ENCODE measurements at regions not wholly inside any gene's neighbourhood (a gene's known extent, or its start where the extent isn't known, plus 50 kb on each side); places are given as distances from the start of the nearest gene placed in this dataset.

DNA sequence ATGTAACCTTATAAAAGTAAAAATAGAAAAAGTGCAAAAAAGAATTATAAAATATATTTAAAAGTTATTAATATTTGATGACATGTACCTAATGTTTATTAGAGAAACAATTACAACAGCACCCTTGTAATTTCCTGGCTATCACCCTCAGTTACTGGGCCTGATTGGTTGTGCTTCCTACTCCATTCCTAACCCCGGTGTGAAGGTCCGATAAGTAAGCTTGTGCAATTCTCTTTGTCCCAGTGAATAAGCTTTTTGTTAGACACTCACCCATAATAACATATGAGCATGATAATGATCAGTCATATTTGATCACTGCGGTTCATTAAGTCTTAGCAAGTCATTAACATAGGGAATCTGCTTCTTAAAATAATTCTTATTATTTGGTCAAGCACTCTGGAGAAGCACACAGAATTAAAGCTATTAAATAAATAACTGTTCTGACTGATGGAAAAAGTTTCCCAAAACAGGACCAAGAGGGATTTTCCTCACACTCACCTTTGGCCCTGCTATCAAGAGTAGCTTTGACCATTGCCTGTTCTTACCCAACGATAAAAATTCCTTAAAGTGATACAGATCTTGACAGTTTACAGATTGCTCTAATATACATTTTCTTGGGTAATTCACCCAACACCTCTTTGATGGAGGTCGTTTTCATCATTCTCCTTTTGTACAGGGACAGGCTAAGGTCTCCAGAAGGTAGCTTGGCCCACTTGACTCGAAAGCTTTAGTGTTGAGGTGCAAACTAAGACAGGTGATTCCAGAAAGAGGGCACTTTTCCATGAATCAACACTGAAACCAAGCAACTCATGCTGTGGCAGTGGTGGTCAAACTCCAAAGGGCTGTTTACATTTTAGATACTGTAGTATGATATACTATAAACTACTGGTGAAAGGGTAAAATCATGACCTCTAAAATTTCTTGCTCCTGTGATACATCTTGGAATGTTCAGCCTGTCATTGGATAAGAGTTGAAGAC is 543.0 kb upstream of the KCNMB2 start:
- TF ChIP-seq, protein P1, sequence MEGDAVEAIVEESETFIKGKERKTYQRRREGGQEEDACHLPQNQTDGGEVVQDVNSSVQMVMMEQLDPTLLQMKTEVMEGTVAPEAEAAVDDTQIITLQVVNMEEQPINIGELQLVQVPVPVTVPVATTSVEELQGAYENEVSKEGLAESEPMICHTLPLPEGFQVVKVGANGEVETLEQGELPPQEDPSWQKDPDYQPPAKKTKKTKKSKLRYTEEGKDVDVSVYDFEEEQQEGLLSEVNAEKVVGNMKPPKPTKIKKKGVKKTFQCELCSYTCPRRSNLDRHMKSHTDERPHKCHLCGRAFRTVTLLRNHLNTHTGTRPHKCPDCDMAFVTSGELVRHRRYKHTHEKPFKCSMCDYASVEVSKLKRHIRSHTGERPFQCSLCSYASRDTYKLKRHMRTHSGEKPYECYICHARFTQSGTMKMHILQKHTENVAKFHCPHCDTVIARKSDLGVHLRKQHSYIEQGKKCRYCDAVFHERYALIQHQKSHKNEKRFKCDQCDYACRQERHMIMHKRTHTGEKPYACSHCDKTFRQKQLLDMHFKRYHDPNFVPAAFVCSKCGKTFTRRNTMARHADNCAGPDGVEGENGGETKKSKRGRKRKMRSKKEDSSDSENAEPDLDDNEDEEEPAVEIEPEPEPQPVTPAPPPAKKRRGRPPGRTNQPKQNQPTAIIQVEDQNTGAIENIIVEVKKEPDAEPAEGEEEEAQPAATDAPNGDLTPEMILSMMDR (IDR thresholded peaks at IDR 0.05): no peak
- no peak overlapping the region for H3K4me2 ChIP-seq (ENCODE audit: low read length)
- H3K27ac ChIP-seq: no peak overlapping the region
- no peaks in the 10 kb centered on the region for H3K27me3 ChIP-seq (ENCODE audit: control insufficient read depth, insufficient read depth, low read length)
- no peaks in the 10 kb centered on the region for H3K36me3 ChIP-seq (ENCODE audit: control insufficient read depth, insufficient read depth, low read length)
- H3K4me3 ChIP-seq (ENCODE audit: low read depth, low read length): no peak overlapping the region
- no peaks in the 10 kb centered on the region for H3K9me3 ChIP-seq (ENCODE audit: control insufficient read depth, low read length)
- no peaks in the 10 kb centered on the region for H3K4me1 ChIP-seq
- H2AFZ ChIP-seq: peak overlapping the region; percentile 48
- no peaks in the 10 kb centered on the region for H3K79me2 ChIP-seq
- no peak overlapping the region for H3K9ac ChIP-seq

DNA sequence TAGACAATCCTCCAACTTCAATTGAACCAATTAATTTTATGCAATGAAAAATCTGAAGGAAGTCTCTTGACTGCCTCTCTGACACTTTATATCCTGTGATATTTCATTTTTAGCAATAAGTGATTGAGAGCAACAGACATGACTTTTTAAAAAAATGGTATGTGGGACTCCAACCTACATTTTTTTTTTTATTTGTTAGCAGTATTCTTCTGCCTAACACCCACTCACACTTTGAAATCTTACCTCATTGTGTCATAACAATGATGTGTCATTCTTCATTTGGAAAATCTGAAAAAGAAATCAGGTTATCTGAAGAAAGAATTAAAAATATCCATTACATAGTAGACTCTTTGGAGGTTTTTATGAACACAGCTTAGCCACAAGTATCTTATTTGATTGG is 541.3 kb upstream of the KCNMB2 start:
- no peaks in the 10 kb centered on the region for H3K9me3 ChIP-seq (ENCODE audit: control insufficient read depth, low read length)
- H3K4me1 ChIP-seq: no peaks in the 10 kb centered on the region
- TF ChIP-seq, protein P1 (IDR thresholded peaks at IDR 0.05): no peak
- no peak overlapping the region for H2AFZ ChIP-seq
- H3K4me2 ChIP-seq (ENCODE audit: low read length): no peak overlapping the region
- H3K4me3 ChIP-seq (ENCODE audit: low read depth, low read length): no peak overlapping the region
- no peaks in the 10 kb centered on the region for H3K79me2 ChIP-seq
- H3K27me3 ChIP-seq (ENCODE audit: control insufficient read depth, insufficient read depth, low read length): no peaks in the 10 kb centered on the region
- no peak overlapping the region for H3K9ac ChIP-seq
- H3K27ac ChIP-seq: no peak overlapping the region
- H3K36me3 ChIP-seq (ENCODE audit: control insufficient read depth, insufficient read depth, low read length): no peaks in the 10 kb centered on the region

DNA sequence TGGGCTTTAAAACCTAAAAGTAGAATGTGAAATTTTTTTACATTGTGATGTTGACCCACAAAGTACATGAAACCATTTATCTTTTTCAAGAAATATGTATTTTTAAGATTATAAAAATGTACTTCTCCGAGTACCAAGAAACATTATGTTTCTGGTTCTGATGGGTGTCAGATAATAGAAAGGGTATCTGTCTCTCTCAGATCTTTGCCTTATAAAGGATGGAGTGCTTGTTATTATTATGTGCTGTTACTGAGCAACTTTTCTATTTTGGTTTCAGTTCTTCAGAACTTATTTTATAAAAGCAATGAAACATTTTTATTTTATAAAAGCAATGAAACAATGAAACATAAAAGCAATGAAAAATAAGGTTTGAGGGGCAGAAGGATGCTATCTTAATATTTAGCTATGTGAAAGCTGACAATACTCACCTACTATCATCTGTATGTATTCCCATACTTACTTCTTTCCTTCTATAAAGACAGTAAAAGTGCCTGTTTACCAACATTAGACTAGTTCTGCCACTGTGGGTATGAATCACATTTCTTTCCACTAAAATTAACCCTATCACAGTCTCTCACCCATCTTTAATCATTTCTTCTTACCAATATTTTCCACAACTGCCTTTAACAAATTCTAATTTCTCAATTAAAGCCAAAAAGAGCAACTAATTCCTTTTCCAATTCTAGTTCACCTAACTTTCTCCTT is 540.7 kb upstream of the KCNMB2 start:
- H3K4me1 ChIP-seq: no peaks in the 10 kb centered on the region
- no peaks in the 10 kb centered on the region for H3K27me3 ChIP-seq (ENCODE audit: control insufficient read depth, insufficient read depth, low read length)
- H2AFZ ChIP-seq: no peak overlapping the region
- TF ChIP-seq, protein P1 (IDR thresholded peaks at IDR 0.05): no peak
- no peak overlapping the region for H3K4me2 ChIP-seq (ENCODE audit: low read length)
- H3K4me3 ChIP-seq (ENCODE audit: low read depth, low read length): no peak overlapping the region
- no peak overlapping the region for H3K9ac ChIP-seq
- no peaks in the 10 kb centered on the region for H3K79me2 ChIP-seq
- no peaks in the 10 kb centered on the region for H3K9me3 ChIP-seq (ENCODE audit: control insufficient read depth, low read length)
- H3K27ac ChIP-seq: no peak overlapping the region
- H3K36me3 ChIP-seq (ENCODE audit: control insufficient read depth, insufficient read depth, low read length): no peaks in the 10 kb centered on the region

DNA sequence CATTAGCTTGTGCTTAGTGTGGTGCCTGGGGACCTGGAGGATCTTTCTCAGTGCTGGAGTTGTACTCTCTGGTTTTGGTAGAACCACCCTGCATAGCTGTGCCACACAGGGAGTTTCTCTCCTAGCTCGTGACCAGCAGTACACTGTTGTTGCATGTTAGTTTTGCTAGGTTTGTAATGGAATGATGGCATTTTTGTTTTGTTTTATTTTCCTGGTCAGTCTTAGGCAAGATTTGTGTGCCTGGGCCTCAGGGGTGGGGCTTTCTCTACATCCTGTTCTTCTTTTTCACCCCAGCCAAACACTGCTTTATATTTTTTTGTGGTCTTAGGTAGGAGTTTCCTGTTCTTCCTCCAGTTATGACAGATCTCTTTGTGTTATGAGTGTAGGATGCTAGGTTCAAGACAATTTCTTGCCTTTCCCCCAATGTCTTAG is 534.5 kb upstream of the KCNMB2 start:
- H3K27me3 ChIP-seq (ENCODE audit: control insufficient read depth, insufficient read depth, low read length): no peaks in the 10 kb centered on the region

More for the DNA sequence above, 534.5 kb upstream of the KCNMB2 start:
- TF ChIP-seq, protein P1 (IDR thresholded peaks at IDR 0.05): no peak
- Histone ChIP-seq H3K4me1 (no peaks in the 10 kb centered on the region), H3K9me3 (ENCODE audit: control insufficient read depth, low read length) (no peaks in the 10 kb centered on the region), H3K36me3 (ENCODE audit: control insufficient read depth, insufficient read depth, low read length) (no peaks in the 10 kb centered on the region), H3K9ac (no peak overlapping the region), H3K4me3 (ENCODE audit: low read depth, low read length) (no peak overlapping the region), H3K4me2 (ENCODE audit: low read length) (no peak overlapping the region), H3K79me2 (no peaks in the 10 kb centered on the region), H3K27ac (no peak overlapping the region), H2AFZ (peak overlapping the region; percentile 13)
